Activated CD4-positive, alpha-beta memory T cell treated with anti-CD3 and anti-CD28 coated beads, Interleukin-2, amount 10 ng/mL, durations not matched to agents 7 days and 5 days (primary cell): ENCODE measurements at regions not wholly inside any gene's neighbourhood (a gene's known extent, or its start where the extent isn't known, plus 50 kb on each side); places are given as distances from the start of the nearest gene placed in this dataset.

Experiments used
- CTCF ChIA-PET: fragments of 350-600 bp; sonication (Branson Sonifier 250); formaldehyde crosslinking; loops from one replicate; lab custom pipeline; 2021; ENCODE audit warnings: antibody characterized with exemption, inconsistent platforms; lab: Charles Lee
- POLR2A ChIA-PET: fragments of 350-600 bp; sonication (Branson Sonifier 250); formaldehyde crosslinking; loops from one replicate; lab custom pipeline; 2021; ENCODE audit warnings: antibody characterized with exemption; lab: Charles Lee
- DNase-seq: peaks from one replicate; pipeline ENCODE4 v3.0.0-alpha.2; 2020
- H3K27ac Mint-ChIP-seq: one replicate; pipeline ENCODE4 v1.8.0; 2021; ENCODE audit warnings: mild to moderate bottlenecking, mixed read lengths
- H3K27me3 Mint-ChIP-seq: one replicate; pipeline ENCODE4 v1.8.0; 2021; ENCODE audit warnings: mixed read lengths
- H3K36me3 Mint-ChIP-seq: one replicate; pipeline ENCODE4 v1.8.0; 2021; ENCODE audit warnings: low read depth, mixed read lengths
- H3K4me1 Mint-ChIP-seq: one replicate; pipeline ENCODE4 v1.8.0; 2021; ENCODE audit warnings: mixed read lengths
- H3K4me3 Mint-ChIP-seq: one replicate; pipeline ENCODE4 v1.8.0; 2021; ENCODE audit warnings: mild to moderate bottlenecking, mixed read lengths
- H3K9me3 Mint-ChIP-seq: one replicate; pipeline ENCODE4 v1.8.0; 2021; ENCODE audit warnings: mixed read lengths

- H3K4me1 Mint-ChIP-seq = no peaks in the 10 kb centered on the region
- POLR2A ChIA-PET = no interaction called here
- H3K36me3 Mint-ChIP-seq = no peaks in the 10 kb centered on the region
- CTCF ChIA-PET = no interaction called here
- H3K4me3 Mint-ChIP-seq = no peak overlapping the region
- no peaks in the 10 kb centered on the region for H3K27me3 Mint-ChIP-seq
- DNase-seq = no peak
- H3K9me3 Mint-ChIP-seq = peaks cover 3% of the 10 kb centered on the region
- no peak overlapping the region for H3K27ac Mint-ChIP-seq
These were observed 503.0 kb upstream of the KLHL29 start for GRCh38 chr2:22882011-22882410.

- no peaks in the 10 kb centered on the region for H3K4me1 Mint-ChIP-seq
- peaks cover 3% of the 10 kb centered on the region for H3K9me3 Mint-ChIP-seq
- no peak overlapping the region for H3K4me3 Mint-ChIP-seq
- POLR2A ChIA-PET = no interaction called here
- no peak overlapping the region for H3K27ac Mint-ChIP-seq
- no peaks in the 10 kb centered on the region for H3K36me3 Mint-ChIP-seq
- no peak for DNase-seq
- CTCF ChIA-PET = no interaction called here
- H3K27me3 Mint-ChIP-seq = no peaks in the 10 kb centered on the region
These were observed 502.3 kb upstream of the KLHL29 start for GRCh38 chr2:22882643-22883042.

- H3K36me3 Mint-ChIP-seq = no peaks in the 10 kb centered on the region
- H3K9me3 Mint-ChIP-seq = peaks cover 3% of the 10 kb centered on the region
- H3K27ac Mint-ChIP-seq = no peak overlapping the region
- no peaks in the 10 kb centered on the region for H3K4me1 Mint-ChIP-seq
- ChIA-PET POLR2A (no interaction called here), CTCF (no interaction called here)
- DNase-seq = no peak
- H3K27me3 Mint-ChIP-seq = no peaks in the 10 kb centered on the region
- no peak overlapping the region for H3K4me3 Mint-ChIP-seq
These were observed 501.9 kb upstream of the KLHL29 start for GRCh38 chr2:22883054-22883453.

GRCh38 chr2:22885245-22885644, 499.7 kb upstream of the KLHL29 start:
- Mint-ChIP-seq H3K9me3 (peaks cover 3% of the 10 kb centered on the region), H3K4me3 (no peak overlapping the region), H3K36me3 (no peaks in the 10 kb centered on the region), H3K27ac (no peak overlapping the region), H3K27me3 (no peaks in the 10 kb centered on the region), H3K4me1 (no peaks in the 10 kb centered on the region)
- no peak for DNase-seq
- POLR2A ChIA-PET = no interaction called here
- CTCF ChIA-PET = no interaction called here

GRCh38 chr2:22887426-22887825, 497.6 kb upstream of the KLHL29 start:
- no peaks in the 10 kb centered on the region for H3K36me3 Mint-ChIP-seq
- DNase-seq = no peak
- CTCF ChIA-PET = no interaction called here
- no peaks in the 10 kb centered on the region for H3K4me1 Mint-ChIP-seq
- POLR2A ChIA-PET = no interaction called here
- no peak overlapping the region for H3K27ac Mint-ChIP-seq
- H3K9me3 Mint-ChIP-seq = peaks cover 5% of the 10 kb centered on the region
- no peaks in the 10 kb centered on the region for H3K27me3 Mint-ChIP-seq
- H3K4me3 Mint-ChIP-seq = no peak overlapping the region

- no peak overlapping the region for H3K27ac Mint-ChIP-seq
- no peaks in the 10 kb centered on the region for H3K4me1 Mint-ChIP-seq
- ChIA-PET POLR2A (no interaction called here), CTCF (no interaction called here)
- H3K4me3 Mint-ChIP-seq = no peak overlapping the region
- no peaks in the 10 kb centered on the region for H3K27me3 Mint-ChIP-seq
- H3K9me3 Mint-ChIP-seq = peaks cover 5% of the 10 kb centered on the region
- DNase-seq = no peak
- no peaks in the 10 kb centered on the region for H3K36me3 Mint-ChIP-seq
These were observed 497.1 kb upstream of the KLHL29 start for GRCh38 chr2:22887845-22888244.

GRCh38 chr2:22890132-22890531, 494.8 kb upstream of the KLHL29 start:
- H3K4me3 Mint-ChIP-seq = no peak overlapping the region
- ChIA-PET POLR2A (no interaction called here), CTCF (no interaction called here)
- no peaks in the 10 kb centered on the region for H3K27me3 Mint-ChIP-seq
- H3K36me3 Mint-ChIP-seq = no peaks in the 10 kb centered on the region
- no peak for DNase-seq
- H3K9me3 Mint-ChIP-seq = peaks cover 5% of the 10 kb centered on the region
- no peaks in the 10 kb centered on the region for H3K4me1 Mint-ChIP-seq
- no peak overlapping the region for H3K27ac Mint-ChIP-seq

- Mint-ChIP-seq H3K27me3 (no peaks in the 10 kb centered on the region), H3K4me1 (no peaks in the 10 kb centered on the region), H3K27ac (no peak overlapping the region), H3K36me3 (no peaks in the 10 kb centered on the region), H3K9me3 (peaks cover 2% of the 10 kb centered on the region), H3K4me3 (no peak overlapping the region)
- ChIA-PET POLR2A (no interaction called here), CTCF (interaction anchor here (0.9 kb wide), 1 partner anchor 11 kb away, joined by 3 read pairs; no protein-coding TSS in a partner anchor)
- no peak for DNase-seq
These were observed 491.0 kb upstream of the KLHL29 start for GRCh38 chr2:22893761-22894517.

- Mint-ChIP-seq H3K36me3 (no peaks in the 10 kb centered on the region), H3K4me1 (no peaks in the 10 kb centered on the region), H3K4me3 (no peak overlapping the region), H3K9me3 (peaks cover 2% of the 10 kb centered on the region), H3K27me3 (no peaks in the 10 kb centered on the region), H3K27ac (no peak overlapping the region)
- POLR2A ChIA-PET = no interaction called here
- CTCF ChIA-PET = no interaction called here
- no peak for DNase-seq
These were observed 490.2 kb upstream of the KLHL29 start for GRCh38 chr2:22894761-22895160.

GRCh38 chr2:22897428-22897827, 487.6 kb upstream of the KLHL29 start:
- no peaks in the 10 kb centered on the region for H3K36me3 Mint-ChIP-seq
- ChIA-PET POLR2A (no interaction called here), CTCF (no interaction called here)
- H3K9me3 Mint-ChIP-seq = no peaks in the 10 kb centered on the region
- DNase-seq = no peak
- no peak overlapping the region for H3K4me3 Mint-ChIP-seq
- H3K27ac Mint-ChIP-seq = no peak overlapping the region
- no peaks in the 10 kb centered on the region for H3K4me1 Mint-ChIP-seq
- H3K27me3 Mint-ChIP-seq = no peaks in the 10 kb centered on the region

- Mint-ChIP-seq H3K27me3 (no peaks in the 10 kb centered on the region), H3K4me1 (no peaks in the 10 kb centered on the region), H3K9me3 (no peaks in the 10 kb centered on the region), H3K4me3 (no peak overlapping the region), H3K36me3 (no peaks in the 10 kb centered on the region), H3K27ac (no peak overlapping the region)
- ChIA-PET CTCF (no interaction called here), POLR2A (no interaction called here)
- no peak for DNase-seq
These were observed 484.3 kb upstream of the KLHL29 start for GRCh38 chr2:22900674-22901073.

- ChIA-PET POLR2A (no interaction called here), CTCF (no interaction called here)
- no peak overlapping the region for H3K27ac Mint-ChIP-seq
- no peaks in the 10 kb centered on the region for H3K4me1 Mint-ChIP-seq
- H3K9me3 Mint-ChIP-seq = no peaks in the 10 kb centered on the region
- no peak overlapping the region for H3K4me3 Mint-ChIP-seq
- H3K27me3 Mint-ChIP-seq = no peaks in the 10 kb centered on the region
- no peak for DNase-seq
- no peaks in the 10 kb centered on the region for H3K36me3 Mint-ChIP-seq
These were observed 483.4 kb upstream of the KLHL29 start for GRCh38 chr2:22901471-22902179.

GRCh38 chr2:22902180-22902550, 482.8 kb upstream of the KLHL29 start:
- Mint-ChIP-seq H3K27ac (no peak overlapping the region), H3K9me3 (no peaks in the 10 kb centered on the region), H3K27me3 (no peaks in the 10 kb centered on the region), H3K4me3 (no peak overlapping the region), H3K4me1 (no peaks in the 10 kb centered on the region), H3K36me3 (no peaks in the 10 kb centered on the region)
- ChIA-PET CTCF (no interaction called here), POLR2A (no interaction called here)
- no peak for DNase-seq

- ChIA-PET CTCF (no interaction called here), POLR2A (no interaction called here)
- no peak for DNase-seq
- H3K4me1 Mint-ChIP-seq = no peaks in the 10 kb centered on the region
- no peak overlapping the region for H3K27ac Mint-ChIP-seq
- H3K27me3 Mint-ChIP-seq = no peaks in the 10 kb centered on the region
- no peaks in the 10 kb centered on the region for H3K9me3 Mint-ChIP-seq
- H3K36me3 Mint-ChIP-seq = no peaks in the 10 kb centered on the region
- no peak overlapping the region for H3K4me3 Mint-ChIP-seq
These were observed 482.3 kb upstream of the KLHL29 start for GRCh38 chr2:22902662-22903165.
